H1 (cell line): ENCODE measurements at regions not wholly inside any gene's neighbourhood (a gene's known extent, or its start where the extent isn't known, plus 50 kb on each side); places are given as distances from the start of the nearest gene placed in this dataset.

ENCODE experiments used
- CTCF ChIA-PET: fragments of 300-600 bp; sonication (Branson Sonifier 250); formaldehyde crosslinking; loops from one replicate; lab custom pipeline; 2021; ENCODE audit not compliant: partially characterized antibody; lab: Charles Lee
- POLR2A ChIA-PET: fragments of 300-600 bp; sonication (Branson Sonifier 250); formaldehyde crosslinking; loops from one replicate; lab custom pipeline; 2021; ENCODE audit warnings: inconsistent platforms; ENCODE audit not compliant: partially characterized antibody; lab: Charles Lee
- DNase-seq, 2 experiments: peaks; one replicate each; pipeline versions ENCODE4 v3.0.0 to v3.0.0-alpha.2; 2010 to 2022; ENCODE audit warnings: low spot score in 2 of 2, low read depth in 1 of 2, mixed read lengths in 1 of 2
- FAIRE-seq: peaks from 2 replicates; lab custom pipeline; 2011; peaks lifted over from hg19 to GRCh38; lab: Jason Lieb, UNC
- H2AFZ ChIP-seq: 2 replicates; pipeline ENCODE4 v1.8.1; 2012; ENCODE audit warnings: low read length, inconsistent platforms
- H2AK5ac ChIP-seq: 2 replicates; pipeline ENCODE4 v1.6.1; 2013; ENCODE audit warnings: low read depth, low read length
- H2BK120ac ChIP-seq: replicated peaks from 2 replicates; pipeline ENCODE3; 2013; ENCODE audit warnings: low read depth, low read length, inconsistent platforms
- H2BK12ac ChIP-seq: 2 replicates; pipeline ENCODE4 v1.6.1; 2013; ENCODE audit warnings: low read depth, low read length
- H2BK15ac ChIP-seq: 2 replicates; pipeline ENCODE4 v1.6.1; 2013; ENCODE audit warnings: low read length
- H2BK20ac ChIP-seq: 2 replicates; pipeline ENCODE4 v1.6.1; 2013; ENCODE audit warnings: low read length
- H2BK5ac ChIP-seq: 2 replicates; pipeline ENCODE4 v1.6.1; 2013; ENCODE audit warnings: low read depth, low read length
- H3K14ac ChIP-seq: 2 replicates; pipeline ENCODE4 v1.6.1; 2013; ENCODE audit warnings: inconsistent platforms; ENCODE audit not compliant: insufficient read length
- H3K18ac ChIP-seq: 2 replicates; pipeline ENCODE4 v1.6.1; 2013; ENCODE audit warnings: low read length; ENCODE audit errors: extremely low read depth
- H3K23ac ChIP-seq: 2 replicates; pipeline ENCODE4 v1.6.1; 2013; ENCODE audit warnings: inconsistent platforms; ENCODE audit not compliant: insufficient read length
- H3K23me2 ChIP-seq: 2 replicates; pipeline ENCODE4 v1.6.1; 2013; ENCODE audit warnings: low read depth, low read length
- H3K27ac ChIP-seq: 2 replicates; pipeline ENCODE4 v1.6.1; 2011; ENCODE audit warnings: low read depth, low read length, inconsistent platforms
- H3K27me3 ChIP-seq, 4 experiments: replicated peaks in 1 of 4; 1 replicate in 1 of 4; 2 replicates in 3 of 4; pipeline versions ENCODE4 v1.6.1 to v1.8.1; 2011 to 2013; ENCODE audit warnings: low read length in 3 of 4, mild to moderate bottlenecking in 3 of 4, inconsistent platforms in 2 of 4, mixed read lengths in 2 of 4, moderate library complexity in 1 of 4; ENCODE audit not compliant: control insufficient read depth in 3 of 4, insufficient read depth in 3 of 4; ENCODE audit errors: extremely low read depth in 1 of 4
- H3K36me3 ChIP-seq, 4 experiments: 2 replicates each; pipeline versions ENCODE4 v1.6.1 to v1.8.1; 2011 to 2013; ENCODE audit warnings: mild to moderate bottlenecking in 4 of 4, low read length in 3 of 4, moderate library complexity in 2 of 4, control low read depth in 1 of 4, inconsistent platforms in 1 of 4; ENCODE audit not compliant: insufficient read depth in 4 of 4, control insufficient read depth in 2 of 4
- H3K4ac ChIP-seq: replicated peaks from 2 replicates; pipeline ENCODE3; 2013; ENCODE audit warnings: low read length, low read depth, mixed read lengths, inconsistent platforms; ENCODE audit not compliant: insufficient read length
- H3K4me1 ChIP-seq, 4 experiments: replicated peaks in 1 of 4; 1 replicate in 1 of 4; 2 replicates in 3 of 4; pipeline versions ENCODE4 v1.6.1 to v1.8.1; 2011 to 2013; ENCODE audit warnings: low read length in 3 of 4, inconsistent platforms in 2 of 4, mixed read lengths in 1 of 4; ENCODE audit not compliant: insufficient read depth in 4 of 4, control insufficient read depth in 3 of 4
- H3K4me2 ChIP-seq, 2 experiments: 2 replicates each; pipeline versions ENCODE4 v1.6.1 to v1.8.1; 2011 to 2013; ENCODE audit warnings: low read depth in 2 of 2, low read length in 2 of 2, control low read depth in 1 of 2, inconsistent platforms in 1 of 2, mild to moderate bottlenecking in 1 of 2; ENCODE audit not compliant: insufficient read depth in 1 of 2
- H3K4me3 ChIP-seq, 4 experiments: fragments of 200-600, 300-600 bp in 1 of 4; sonication (generic), shearing (Covaris generic), sonication (Bioruptor Twin) in 1 of 4; 2 replicates each; pipeline versions ENCODE4 v1.5.1 to v1.8.1; 2011 to 2016; ENCODE audit warnings: low read length in 4 of 4, low read depth in 3 of 4, control low read depth in 2 of 4, inconsistent platforms in 2 of 4, mild to moderate bottlenecking in 2 of 4, mixed read lengths in 1 of 4, moderate library complexity in 1 of 4; ENCODE audit not compliant: insufficient read depth in 2 of 4; ENCODE audit errors: extremely low read depth in 1 of 4
- H3K56ac ChIP-seq: replicated peaks from 2 replicates; pipeline ENCODE3; 2013; ENCODE audit warnings: low read depth, mild to moderate bottlenecking, mixed read lengths, low read length, inconsistent platforms; ENCODE audit not compliant: insufficient read length
- H3K79me1 ChIP-seq: 2 replicates; pipeline ENCODE4 v1.6.1; 2013; ENCODE audit warnings: low read depth, low read length, control low read depth
- H3K79me2 ChIP-seq, 2 experiments: 2 replicates each; pipeline versions ENCODE4 v1.6.1 to v1.8.1; 2012 to 2013; ENCODE audit warnings: low read length in 2 of 2, mild to moderate bottlenecking in 2 of 2, inconsistent platforms in 1 of 2; ENCODE audit not compliant: insufficient read depth in 2 of 2, control insufficient read depth in 1 of 2
- H3K9ac ChIP-seq, 4 experiments: replicated peaks in 1 of 4; 1 replicate in 1 of 4; 2 replicates in 3 of 4; pipeline versions ENCODE4 v1.6.1 to v1.8.1; 2011 to 2013; ENCODE audit warnings: low read depth in 3 of 4, low read length in 3 of 4, control low read depth in 2 of 4, mild to moderate bottlenecking in 2 of 4, moderate library complexity in 2 of 4, inconsistent platforms in 1 of 4; ENCODE audit errors: extremely low read depth in 1 of 4
- H3K9me3 ChIP-seq, 2 experiments: 2 replicates each; pipeline versions ENCODE4 v1.6.1 to v1.8.1; 2012 to 2013; ENCODE audit warnings: mild to moderate bottlenecking in 2 of 2, moderate library complexity in 2 of 2, control low read depth in 1 of 2, inconsistent platforms in 1 of 2, low read depth in 1 of 2, low read length in 1 of 2, mixed read lengths in 1 of 2; ENCODE audit not compliant: insufficient read depth in 2 of 2
- H4K20me1 ChIP-seq, 2 experiments: replicated peaks in 1 of 2; 2 replicates each; pipeline versions ENCODE3 to v1.8.1; 2011 to 2013; ENCODE audit warnings: inconsistent platforms in 2 of 2, low read length in 2 of 2, mild to moderate bottlenecking in 1 of 2; ENCODE audit not compliant: insufficient read depth in 2 of 2, control insufficient read depth in 1 of 2
- H4K5ac ChIP-seq: 2 replicates; pipeline ENCODE4 v1.6.1; 2013; ENCODE audit warnings: low read length, low read depth, mixed read lengths, inconsistent platforms; ENCODE audit not compliant: insufficient read length
- H4K8ac ChIP-seq: 2 replicates; pipeline ENCODE4 v1.8.0; 2013; ENCODE audit warnings: mild to moderate bottlenecking, moderate library complexity, low read length, inconsistent platforms; ENCODE audit not compliant: insufficient read depth; ENCODE audit errors: extremely low read depth
- H4K91ac ChIP-seq: replicated peaks from 2 replicates; pipeline ENCODE3; 2013; ENCODE audit warnings: low read length, mixed read lengths, inconsistent platforms; ENCODE audit not compliant: insufficient read length
- CHD1 ChIP-seq: IDR thresholded peaks from 2 replicates; pipeline ENCODE4 v1.6.1; 2012; ENCODE audit warnings: low read depth, low read length, improper control_type of control experiment
- CHD2 ChIP-seq: IDR thresholded peaks from 2 replicates; pipeline ENCODE4 v1.6.1; 2012; ENCODE audit warnings: low read length, improper control_type of control experiment
- EP300 ChIP-seq, 2 experiments: IDR thresholded peaks; 1 replicate in 1 of 2; 2 replicates in 1 of 2; pipeline ENCODE4 v1.6.1; 2011 to 2012; ENCODE audit warnings: low read depth in 2 of 2, low read length in 2 of 2, mild to moderate bottlenecking in 2 of 2, borderline replicate concordance in 1 of 2, inconsistent platforms in 1 of 2, moderate library complexity in 1 of 2
- GTF2F1 ChIP-seq: IDR thresholded peaks from 2 replicates; pipeline ENCODE4 v1.6.1; 2012; ENCODE audit warnings: low read depth, low read length, improper control_type of control experiment, borderline replicate concordance
- KDM4A ChIP-seq: IDR thresholded peaks from one replicate; pipeline ENCODE4 v1.7.1; 2012; ENCODE audit warnings: low read depth, mild to moderate bottlenecking, moderate library complexity, low read length, inconsistent platforms; ENCODE audit not compliant: severe bottlenecking
- NANOG ChIP-seq: IDR thresholded peaks from 2 replicates; pipeline ENCODE4 v1.6.1; 2011; ENCODE audit warnings: low read length, low read depth, mild to moderate bottlenecking, inconsistent platforms; ENCODE audit not compliant: insufficient read depth, poor library complexity, severe bottlenecking
- POU5F1 ChIP-seq: IDR thresholded peaks from 2 replicates; pipeline ENCODE4 v1.6.1; 2011; ENCODE audit warnings: low read depth, mild to moderate bottlenecking, low read length, moderate library complexity
- RAD21 ChIP-seq, 2 experiments: IDR thresholded peaks in 1 of 2; conservative IDR thresholded peaks in 1 of 2; 2 replicates each; pipeline ENCODE4 v1.6.1; 2011; ENCODE audit warnings: low read depth in 2 of 2, low read length in 2 of 2, improper control_type of control experiment in 1 of 2, inconsistent platforms in 1 of 2, mild to moderate bottlenecking in 1 of 2, moderate library complexity in 1 of 2
- SUZ12 ChIP-seq: fragments of 200-600 bp; sonication (generic); IDR thresholded peaks from 2 replicates; pipeline ENCODE4 v1.6.1; 2012; ENCODE audit warnings: mild to moderate bottlenecking, inconsistent platforms, low read length, moderate library complexity, mixed read lengths
- WGBS, 2 experiments: shearing (Covaris generic) in 1 of 2; methylation state at CpG; one replicate each; pipeline versions ENCODE4 v1.1.6 to v1.1.7; 2013 to 2015; ENCODE audit warnings: low lambda C conversion rate in 2 of 2, mixed read lengths in 2 of 2, inconsistent platforms in 1 of 2, low coverage in 1 of 2, missing lambda C conversion rate in 1 of 2; ENCODE audit not compliant: insufficient replicate concordance in 2 of 2, insufficient coverage in 1 of 2, insufficient read length in 1 of 2; ENCODE audit errors: extremely low coverage in 1 of 2, missing lambda C conversion rate in 1 of 2; 5-methylcytosine and 5-hydroxymethylcytosine counted together

- Histone ChIP-seq H3K36me3 (no peaks in the 10 kb centered on the region), H4K5ac (no peak overlapping the region), H3K9ac (no peak overlapping the region), H3K9me3 (no peaks in the 10 kb centered on the region), H2AFZ (no peak overlapping the region), H2BK120ac (no peak overlapping the region), H3K27me3 (no peaks in the 10 kb centered on the region), H4K8ac (no peak overlapping the region), H4K20me1 (no peaks in the 10 kb centered on the region), H2AK5ac (no peak overlapping the region), H3K18ac (no peak overlapping the region), H2BK12ac (no peak overlapping the region), H3K14ac (no peak overlapping the region), H3K79me2 (no peaks in the 10 kb centered on the region), H3K27ac (no peak overlapping the region), H2BK15ac (no peak overlapping the region), H3K79me1 (no peaks in the 10 kb centered on the region), H3K56ac (no peak overlapping the region), H2BK20ac (no peak overlapping the region), H3K4ac (no peak overlapping the region), H3K23me2 (peaks cover 3% of the 10 kb centered on the region; the same call in 1 of the 2 replicates), H3K23ac (no peak overlapping the region), H3K4me2 (no peak overlapping the region), H2BK5ac (no peak overlapping the region), H3K4me3 (no peak overlapping the region), H4K91ac (no peak overlapping the region), H3K4me1 (no peaks in the 10 kb centered on the region)
- CTCF ChIA-PET = interaction anchor here (1.1 to 2.1 kb wide), 2 partner anchors 62 to 67 kb away, joined by 3 to 4 read pairs; no protein-coding TSS in a partner anchor
- no peak for FAIRE-seq
- POLR2A ChIA-PET = no interaction called here
- 88% methylated on average over 2 of the region's 2 CpGs; no CpG with 5 or more reads in 1 of the 2 experiments for WGBS, 2 experiments
- DNase-seq = no peak
- no peak for TF ChIP-seq RAD21 (IDR thresholded peaks at IDR 0.05 in 1 of 2, conservative IDR thresholded peaks at IDR 0.05 in 1 of 2; ENCODE audit: low read depth in 2 of 2, low read length in 2 of 2)
- no peak for TF ChIP-seq NANOG
- TF ChIP-seq SUZ12 = no peak
- no peak for TF ChIP-seq KDM4A
- TF ChIP-seq CHD1 = no peak
- no peak for TF ChIP-seq POU5F1
- TF ChIP-seq CHD2 = no peak
- no peak for TF ChIP-seq GTF2F1
- no peak for TF ChIP-seq EP300 (IDR thresholded peaks at IDR 0.05; ENCODE audit: borderline replicate concordance in 1 of 2, low read depth in 2 of 2, low read length in 2 of 2)
Measured at GRCh38 chr14:75370416-75371205, 57.2 kb upstream of the JDP2 start.
